Neural cell (in vitro differentiated cells): ENCODE measurements at regions not wholly inside any gene's neighbourhood (a gene's known extent, or its start where the extent isn't known, plus 50 kb on each side); places are given as distances from the start of the nearest gene placed in this dataset.

Source experiments
- H2AFZ ChIP-seq: fragments of 200-600, 300-800 bp; sonication (generic), shearing (Covaris generic); 2 replicates; pipeline ENCODE4 v1.6.0; 2014; ENCODE audit warnings: low read depth, mild to moderate bottlenecking, antibody characterized with exemption, low read length, moderate library complexity
- H3F3A ChIP-seq: fragments of 200-600 bp; shearing (Covaris generic); 2 replicates; pipeline ENCODE4 v1.6.1; 2016; ENCODE audit warnings: mild to moderate bottlenecking, moderate library complexity, mixed read lengths, antibody characterized with exemption, low read length; ENCODE audit not compliant: insufficient read depth, poor library complexity, severe bottlenecking
- H3K27ac ChIP-seq: fragments of 200-600, 300-800 bp; sonication (generic), shearing (Covaris generic); 2 replicates; pipeline ENCODE4 v1.5.1; 2014; ENCODE audit warnings: mild to moderate bottlenecking, low read length, moderate library complexity
- H3K27me3 ChIP-seq: fragments of 300-800, 200-600 bp; sonication (generic), shearing (Covaris generic); 2 replicates; pipeline ENCODE4 v1.6.0; 2014; ENCODE audit warnings: mild to moderate bottlenecking, low read depth, low read length, moderate library complexity; ENCODE audit not compliant: insufficient read depth
- H3K36me3 ChIP-seq: fragments of 300-800, 200-600 bp; sonication (generic), shearing (Covaris generic); 2 replicates; pipeline ENCODE4 v1.5.1; 2014; ENCODE audit warnings: mild to moderate bottlenecking, antibody characterized with exemption, low read length, moderate library complexity; ENCODE audit not compliant: insufficient read depth
- H3K4me2 ChIP-seq: fragments of 300-800, 200-600 bp; sonication (generic), shearing (Covaris generic); 2 replicates; pipeline ENCODE4 v1.6.0; 2014; ENCODE audit warnings: mild to moderate bottlenecking, low read length
- H3K4me3 ChIP-seq: fragments of 300-800, 200-600 bp; sonication (generic), shearing (Covaris generic); 2 replicates; pipeline ENCODE4 v1.5.1; 2014; ENCODE audit warnings: mild to moderate bottlenecking, low read length, moderate library complexity
- H3K79me2 ChIP-seq: fragments of 200-600 bp; shearing (Covaris generic); replicated peaks from 2 replicates; pipeline ENCODE4 v1.6.0; 2014; ENCODE audit warnings: mild to moderate bottlenecking, low read length, moderate library complexity; ENCODE audit not compliant: insufficient read depth
- H3K9ac ChIP-seq: fragments of 300-800, 200-600 bp; sonication (generic), shearing (Covaris generic); 2 replicates; pipeline ENCODE4 v1.6.1; 2016; ENCODE audit warnings: mild to moderate bottlenecking, low read length, mixed read lengths
- H3K9me2 ChIP-seq: fragments of 200-600 bp; shearing (Covaris generic); 2 replicates; pipeline ENCODE4 v1.6.1; 2016; ENCODE audit warnings: mild to moderate bottlenecking, low read length, mixed read lengths; ENCODE audit not compliant: insufficient read depth
- H3K9me3 ChIP-seq: fragments of 200-600, 300-800 bp; sonication (generic), shearing (Covaris generic); 2 replicates; pipeline ENCODE4 v1.6.1; 2016; ENCODE audit warnings: mild to moderate bottlenecking, mixed run types, low read length, moderate library complexity, mixed read lengths
- H4K20me1 ChIP-seq: fragments of 200-600 bp; shearing (Covaris generic); 2 replicates; pipeline ENCODE4 v1.6.1; 2016; ENCODE audit warnings: mild to moderate bottlenecking, mixed run types; ENCODE audit not compliant: insufficient read depth
- EP300 ChIP-seq: fragments of 450-650 bp; conservative IDR thresholded peaks from 2 replicates; pipeline ENCODE4 v1.6.1; 2014; ENCODE audit warnings: antibody characterized with exemption, mild to moderate bottlenecking, moderate library complexity; ENCODE audit not compliant: poor library complexity, severe bottlenecking
- EZH2 ChIP-seq: fragments of 200-600, 300-800 bp; shearing (Covaris generic), sonication (generic); IDR thresholded peaks from 2 replicates; pipeline ENCODE4 v1.6.1; 2014; ENCODE audit warnings: antibody characterized with exemption, low read length, borderline replicate concordance, mild to moderate bottlenecking; ENCODE audit not compliant: insufficient read depth, poor library complexity, severe bottlenecking
- MXI1 ChIP-seq: fragments of 450-650 bp; conservative IDR thresholded peaks from 2 replicates; pipeline ENCODE4 v1.6.1; 2014; ENCODE audit warnings: antibody characterized with exemption, mild to moderate bottlenecking; ENCODE audit not compliant: poor library complexity, severe bottlenecking
- POLR2AphosphoS5 ChIP-seq: IDR thresholded peaks from 2 replicates; pipeline ENCODE4 v1.6.1; 2012
- RAD21 ChIP-seq: fragments of 450-650 bp; conservative IDR thresholded peaks from 2 replicates; pipeline ENCODE4 v1.6.1; 2014; ENCODE audit warnings: antibody characterized with exemption, mild to moderate bottlenecking, moderate library complexity
- REST ChIP-seq: IDR thresholded peaks from 2 replicates; pipeline ENCODE4 v1.6.1; 2012; ENCODE audit warnings: borderline replicate concordance
- SMC3 ChIP-seq: fragments of 450-650 bp; conservative IDR thresholded peaks from 2 replicates; pipeline ENCODE4 v1.6.1; 2014; ENCODE audit warnings: antibody characterized with exemption, mild to moderate bottlenecking, moderate library complexity; ENCODE audit not compliant: poor library complexity
- TAF1 ChIP-seq: IDR thresholded peaks from 2 replicates; pipeline ENCODE4 v1.6.1; 2012; ENCODE audit warnings: low read depth
- TF ChIP-seq, protein P1 (sequence below): fragments of 450-650 bp; IDR thresholded peaks from 2 replicates; pipeline ENCODE4 v1.5.1; 2014; ENCODE audit warnings: antibody characterized with exemption, mild to moderate bottlenecking, moderate library complexity; ENCODE audit not compliant: poor library complexity, severe bottlenecking

GRCh38 chr10:8576281-8576680 lies 521.8 kb downstream of the GATA3 start:
- no peaks in the 10 kb centered on the region for H3K9me3 ChIP-seq
- H3K9ac ChIP-seq, result no peak overlapping the region
- TF ChIP-seq POLR2AphosphoS5, result no peak
- no peak for TF ChIP-seq RAD21
- no peak for TF ChIP-seq SMC3
- no peak for TF ChIP-seq EP300
- no peak for TF ChIP-seq EZH2
- TF ChIP-seq, protein P1, sequence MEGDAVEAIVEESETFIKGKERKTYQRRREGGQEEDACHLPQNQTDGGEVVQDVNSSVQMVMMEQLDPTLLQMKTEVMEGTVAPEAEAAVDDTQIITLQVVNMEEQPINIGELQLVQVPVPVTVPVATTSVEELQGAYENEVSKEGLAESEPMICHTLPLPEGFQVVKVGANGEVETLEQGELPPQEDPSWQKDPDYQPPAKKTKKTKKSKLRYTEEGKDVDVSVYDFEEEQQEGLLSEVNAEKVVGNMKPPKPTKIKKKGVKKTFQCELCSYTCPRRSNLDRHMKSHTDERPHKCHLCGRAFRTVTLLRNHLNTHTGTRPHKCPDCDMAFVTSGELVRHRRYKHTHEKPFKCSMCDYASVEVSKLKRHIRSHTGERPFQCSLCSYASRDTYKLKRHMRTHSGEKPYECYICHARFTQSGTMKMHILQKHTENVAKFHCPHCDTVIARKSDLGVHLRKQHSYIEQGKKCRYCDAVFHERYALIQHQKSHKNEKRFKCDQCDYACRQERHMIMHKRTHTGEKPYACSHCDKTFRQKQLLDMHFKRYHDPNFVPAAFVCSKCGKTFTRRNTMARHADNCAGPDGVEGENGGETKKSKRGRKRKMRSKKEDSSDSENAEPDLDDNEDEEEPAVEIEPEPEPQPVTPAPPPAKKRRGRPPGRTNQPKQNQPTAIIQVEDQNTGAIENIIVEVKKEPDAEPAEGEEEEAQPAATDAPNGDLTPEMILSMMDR, result no peak
- TF ChIP-seq MXI1, result no peak
- no peak for TF ChIP-seq TAF1
- no peak for TF ChIP-seq REST
- H4K20me1 ChIP-seq, result no peaks in the 10 kb centered on the region
- no peaks in the 10 kb centered on the region for H3F3A ChIP-seq
- H3K27me3 ChIP-seq, result no peaks in the 10 kb centered on the region
- H3K79me2 ChIP-seq, result no peaks in the 10 kb centered on the region
- H3K36me3 ChIP-seq, result no peaks in the 10 kb centered on the region
- H3K4me2 ChIP-seq, result no peak overlapping the region
- no peak overlapping the region for H2AFZ ChIP-seq
- H3K27ac ChIP-seq, result no peak overlapping the region
- H3K9me2 ChIP-seq, result no peaks in the 10 kb centered on the region
- H3K4me3 ChIP-seq, result no peak overlapping the region

DNA sequence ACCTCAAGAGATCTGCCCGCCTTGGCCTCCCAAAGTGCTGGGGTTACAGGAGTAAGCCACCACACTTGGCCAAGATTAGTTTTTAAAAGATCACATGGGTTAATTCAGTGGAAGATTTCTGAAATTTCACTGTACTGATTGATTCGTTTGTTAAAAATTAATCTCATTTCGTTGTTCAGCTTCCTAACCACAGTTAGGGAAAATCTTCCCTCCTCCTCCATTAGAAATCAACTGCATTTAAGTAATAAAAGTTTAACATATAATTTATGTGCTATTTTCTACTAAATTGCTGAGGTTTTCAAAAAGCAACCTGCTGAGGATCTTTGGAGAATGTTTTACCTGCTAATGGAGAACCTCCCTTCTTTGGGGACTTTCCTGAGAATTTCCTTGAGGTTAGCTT lies 522.4 kb downstream of the GATA3 start:
- Histone ChIP-seq H3K4me3 (no peak overlapping the region), H4K20me1 (no peaks in the 10 kb centered on the region), H3K9me2 (no peaks in the 10 kb centered on the region), H3K27ac (no peak overlapping the region), H3K9ac (no peak overlapping the region), H3K4me2 (no peak overlapping the region), H3F3A (no peaks in the 10 kb centered on the region), H3K27me3 (no peaks in the 10 kb centered on the region), H3K36me3 (no peaks in the 10 kb centered on the region), H2AFZ (no peak overlapping the region), H3K79me2 (no peaks in the 10 kb centered on the region), H3K9me3 (no peaks in the 10 kb centered on the region)
- no peak for TF ChIP-seq EZH2
- TF ChIP-seq TAF1, result no peak
- no peak for TF ChIP-seq MXI1
- no peak for TF ChIP-seq POLR2AphosphoS5
- TF ChIP-seq, protein P1, result no peak
- TF ChIP-seq RAD21, result no peak
- no peak for TF ChIP-seq REST
- no peak for TF ChIP-seq SMC3
- TF ChIP-seq EP300, result no peak
